Neural cell (in vitro differentiated cells): ENCODE measurements at regions not wholly inside any gene's neighbourhood (a gene's known extent, or its start where the extent isn't known, plus 50 kb on each side); places are given as distances from the start of the nearest gene placed in this dataset.

Experiments
- H2AFZ ChIP-seq: fragments of 200-600, 300-800 bp; sonication (generic), shearing (Covaris generic); 2 replicates; pipeline ENCODE4 v1.6.0; 2014; ENCODE audit warnings: low read depth, mild to moderate bottlenecking, antibody characterized with exemption, low read length, moderate library complexity
- H3F3A ChIP-seq: fragments of 200-600 bp; shearing (Covaris generic); 2 replicates; pipeline ENCODE4 v1.6.1; 2016; ENCODE audit warnings: mild to moderate bottlenecking, moderate library complexity, mixed read lengths, antibody characterized with exemption, low read length; ENCODE audit not compliant: insufficient read depth, poor library complexity, severe bottlenecking
- H3K27ac ChIP-seq: fragments of 200-600, 300-800 bp; sonication (generic), shearing (Covaris generic); 2 replicates; pipeline ENCODE4 v1.5.1; 2014; ENCODE audit warnings: mild to moderate bottlenecking, low read length, moderate library complexity
- H3K27me3 ChIP-seq: fragments of 300-800, 200-600 bp; sonication (generic), shearing (Covaris generic); 2 replicates; pipeline ENCODE4 v1.6.0; 2014; ENCODE audit warnings: mild to moderate bottlenecking, low read depth, low read length, moderate library complexity; ENCODE audit not compliant: insufficient read depth
- H3K36me3 ChIP-seq: fragments of 300-800, 200-600 bp; sonication (generic), shearing (Covaris generic); 2 replicates; pipeline ENCODE4 v1.5.1; 2014; ENCODE audit warnings: mild to moderate bottlenecking, antibody characterized with exemption, low read length, moderate library complexity; ENCODE audit not compliant: insufficient read depth
- H3K4me2 ChIP-seq: fragments of 300-800, 200-600 bp; sonication (generic), shearing (Covaris generic); 2 replicates; pipeline ENCODE4 v1.6.0; 2014; ENCODE audit warnings: mild to moderate bottlenecking, low read length
- H3K4me3 ChIP-seq: fragments of 300-800, 200-600 bp; sonication (generic), shearing (Covaris generic); 2 replicates; pipeline ENCODE4 v1.5.1; 2014; ENCODE audit warnings: mild to moderate bottlenecking, low read length, moderate library complexity
- H3K79me2 ChIP-seq: fragments of 200-600 bp; shearing (Covaris generic); replicated peaks from 2 replicates; pipeline ENCODE4 v1.6.0; 2014; ENCODE audit warnings: mild to moderate bottlenecking, low read length, moderate library complexity; ENCODE audit not compliant: insufficient read depth
- H3K9ac ChIP-seq: fragments of 300-800, 200-600 bp; sonication (generic), shearing (Covaris generic); 2 replicates; pipeline ENCODE4 v1.6.1; 2016; ENCODE audit warnings: mild to moderate bottlenecking, low read length, mixed read lengths
- H3K9me2 ChIP-seq: fragments of 200-600 bp; shearing (Covaris generic); 2 replicates; pipeline ENCODE4 v1.6.1; 2016; ENCODE audit warnings: mild to moderate bottlenecking, low read length, mixed read lengths; ENCODE audit not compliant: insufficient read depth
- H3K9me3 ChIP-seq: fragments of 200-600, 300-800 bp; sonication (generic), shearing (Covaris generic); 2 replicates; pipeline ENCODE4 v1.6.1; 2016; ENCODE audit warnings: mild to moderate bottlenecking, mixed run types, low read length, moderate library complexity, mixed read lengths
- H4K20me1 ChIP-seq: fragments of 200-600 bp; shearing (Covaris generic); 2 replicates; pipeline ENCODE4 v1.6.1; 2016; ENCODE audit warnings: mild to moderate bottlenecking, mixed run types; ENCODE audit not compliant: insufficient read depth
- EP300 ChIP-seq: fragments of 450-650 bp; conservative IDR thresholded peaks from 2 replicates; pipeline ENCODE4 v1.6.1; 2014; ENCODE audit warnings: antibody characterized with exemption, mild to moderate bottlenecking, moderate library complexity; ENCODE audit not compliant: poor library complexity, severe bottlenecking
- EZH2 ChIP-seq: fragments of 200-600, 300-800 bp; shearing (Covaris generic), sonication (generic); IDR thresholded peaks from 2 replicates; pipeline ENCODE4 v1.6.1; 2014; ENCODE audit warnings: antibody characterized with exemption, low read length, borderline replicate concordance, mild to moderate bottlenecking; ENCODE audit not compliant: insufficient read depth, poor library complexity, severe bottlenecking
- MXI1 ChIP-seq: fragments of 450-650 bp; conservative IDR thresholded peaks from 2 replicates; pipeline ENCODE4 v1.6.1; 2014; ENCODE audit warnings: antibody characterized with exemption, mild to moderate bottlenecking; ENCODE audit not compliant: poor library complexity, severe bottlenecking
- POLR2AphosphoS5 ChIP-seq: IDR thresholded peaks from 2 replicates; pipeline ENCODE4 v1.6.1; 2012
- RAD21 ChIP-seq: fragments of 450-650 bp; conservative IDR thresholded peaks from 2 replicates; pipeline ENCODE4 v1.6.1; 2014; ENCODE audit warnings: antibody characterized with exemption, mild to moderate bottlenecking, moderate library complexity
- REST ChIP-seq: IDR thresholded peaks from 2 replicates; pipeline ENCODE4 v1.6.1; 2012; ENCODE audit warnings: borderline replicate concordance
- SMC3 ChIP-seq: fragments of 450-650 bp; conservative IDR thresholded peaks from 2 replicates; pipeline ENCODE4 v1.6.1; 2014; ENCODE audit warnings: antibody characterized with exemption, mild to moderate bottlenecking, moderate library complexity; ENCODE audit not compliant: poor library complexity
- TAF1 ChIP-seq: IDR thresholded peaks from 2 replicates; pipeline ENCODE4 v1.6.1; 2012; ENCODE audit warnings: low read depth
- TF ChIP-seq, protein P1 (sequence below): fragments of 450-650 bp; IDR thresholded peaks from 2 replicates; pipeline ENCODE4 v1.5.1; 2014; ENCODE audit warnings: antibody characterized with exemption, mild to moderate bottlenecking, moderate library complexity; ENCODE audit not compliant: poor library complexity, severe bottlenecking

GRCh38 chr14:29232711-29233110 lies 466.1 kb downstream of the FOXG1 start:
- Histone ChIP-seq H3K27me3 (no peaks in the 10 kb centered on the region), H3K9me2 (no peaks in the 10 kb centered on the region), H3K9ac (no peak overlapping the region), H3K36me3 (no peaks in the 10 kb centered on the region), H3K9me3 (no peaks in the 10 kb centered on the region), H4K20me1 (no peaks in the 10 kb centered on the region), H3K4me3 (no peak overlapping the region), H3K79me2 (no peaks in the 10 kb centered on the region), H3K4me2 (no peak overlapping the region), H3F3A (no peaks in the 10 kb centered on the region), H3K27ac (no peak overlapping the region), H2AFZ (no peak overlapping the region)
- no peak for TF ChIP-seq EZH2
- TF ChIP-seq MXI1 = no peak
- no peak for TF ChIP-seq TAF1
- TF ChIP-seq, protein P1, sequence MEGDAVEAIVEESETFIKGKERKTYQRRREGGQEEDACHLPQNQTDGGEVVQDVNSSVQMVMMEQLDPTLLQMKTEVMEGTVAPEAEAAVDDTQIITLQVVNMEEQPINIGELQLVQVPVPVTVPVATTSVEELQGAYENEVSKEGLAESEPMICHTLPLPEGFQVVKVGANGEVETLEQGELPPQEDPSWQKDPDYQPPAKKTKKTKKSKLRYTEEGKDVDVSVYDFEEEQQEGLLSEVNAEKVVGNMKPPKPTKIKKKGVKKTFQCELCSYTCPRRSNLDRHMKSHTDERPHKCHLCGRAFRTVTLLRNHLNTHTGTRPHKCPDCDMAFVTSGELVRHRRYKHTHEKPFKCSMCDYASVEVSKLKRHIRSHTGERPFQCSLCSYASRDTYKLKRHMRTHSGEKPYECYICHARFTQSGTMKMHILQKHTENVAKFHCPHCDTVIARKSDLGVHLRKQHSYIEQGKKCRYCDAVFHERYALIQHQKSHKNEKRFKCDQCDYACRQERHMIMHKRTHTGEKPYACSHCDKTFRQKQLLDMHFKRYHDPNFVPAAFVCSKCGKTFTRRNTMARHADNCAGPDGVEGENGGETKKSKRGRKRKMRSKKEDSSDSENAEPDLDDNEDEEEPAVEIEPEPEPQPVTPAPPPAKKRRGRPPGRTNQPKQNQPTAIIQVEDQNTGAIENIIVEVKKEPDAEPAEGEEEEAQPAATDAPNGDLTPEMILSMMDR = no peak
- no peak for TF ChIP-seq REST
- TF ChIP-seq POLR2AphosphoS5 = no peak
- TF ChIP-seq RAD21 = no peak
- TF ChIP-seq SMC3 = no peak
- TF ChIP-seq EP300 = no peak

GRCh38 chr14:29233188-29233587 lies 466.6 kb downstream of the FOXG1 start:
- Histone ChIP-seq H3K4me3 (no peak overlapping the region), H3K79me2 (no peaks in the 10 kb centered on the region), H3K9ac (no peak overlapping the region), H3K9me2 (no peaks in the 10 kb centered on the region), H2AFZ (no peak overlapping the region), H3K9me3 (no peaks in the 10 kb centered on the region), H3K36me3 (no peaks in the 10 kb centered on the region), H3F3A (no peaks in the 10 kb centered on the region), H3K27me3 (no peaks in the 10 kb centered on the region), H3K4me2 (no peak overlapping the region), H4K20me1 (no peaks in the 10 kb centered on the region), H3K27ac (no peak overlapping the region)
- TF ChIP-seq POLR2AphosphoS5 = no peak
- TF ChIP-seq MXI1 = no peak

GRCh38 chr14:29235991-29236390 lies 469.4 kb downstream of the FOXG1 start:
- no peak for TF ChIP-seq EZH2
- no peak for TF ChIP-seq RAD21
- no peak for TF ChIP-seq POLR2AphosphoS5
- TF ChIP-seq MXI1 = no peak
- TF ChIP-seq TAF1 = no peak
- Histone ChIP-seq H3F3A (no peaks in the 10 kb centered on the region), H3K9ac (no peak overlapping the region), H4K20me1 (no peaks in the 10 kb centered on the region), H3K79me2 (no peaks in the 10 kb centered on the region), H3K4me3 (no peak overlapping the region), H3K9me3 (no peaks in the 10 kb centered on the region), H3K27me3 (no peaks in the 10 kb centered on the region), H3K9me2 (no peaks in the 10 kb centered on the region), H2AFZ (no peak overlapping the region), H3K27ac (no peak overlapping the region), H3K36me3 (no peaks in the 10 kb centered on the region), H3K4me2 (no peak overlapping the region)
